GM12865 (cell line): ENCODE measurements at regions not wholly inside any gene's neighbourhood (a gene's known extent, or its start where the extent isn't known, plus 50 kb on each side); places are given as distances from the start of the nearest gene placed in this dataset.

Source experiments
- DNase-seq: peaks from one replicate; pipeline ENCODE4 v3.0.0; 2010; ENCODE audit warnings: low read depth
- H3K4me3 ChIP-seq: 2 replicates; pipeline ENCODE4 v1.5.1; 2011; ENCODE audit warnings: mild to moderate bottlenecking, low read depth, low read length, control low read depth
- TF ChIP-seq, protein P1 (sequence below): IDR thresholded peaks from 2 replicates; pipeline ENCODE4 v1.5.1; 2011; ENCODE audit warnings: low read length, control low read depth, low read depth, inconsistent platforms; ENCODE audit not compliant: insufficient read depth; ENCODE audit errors: missing control alignments

DNA sequence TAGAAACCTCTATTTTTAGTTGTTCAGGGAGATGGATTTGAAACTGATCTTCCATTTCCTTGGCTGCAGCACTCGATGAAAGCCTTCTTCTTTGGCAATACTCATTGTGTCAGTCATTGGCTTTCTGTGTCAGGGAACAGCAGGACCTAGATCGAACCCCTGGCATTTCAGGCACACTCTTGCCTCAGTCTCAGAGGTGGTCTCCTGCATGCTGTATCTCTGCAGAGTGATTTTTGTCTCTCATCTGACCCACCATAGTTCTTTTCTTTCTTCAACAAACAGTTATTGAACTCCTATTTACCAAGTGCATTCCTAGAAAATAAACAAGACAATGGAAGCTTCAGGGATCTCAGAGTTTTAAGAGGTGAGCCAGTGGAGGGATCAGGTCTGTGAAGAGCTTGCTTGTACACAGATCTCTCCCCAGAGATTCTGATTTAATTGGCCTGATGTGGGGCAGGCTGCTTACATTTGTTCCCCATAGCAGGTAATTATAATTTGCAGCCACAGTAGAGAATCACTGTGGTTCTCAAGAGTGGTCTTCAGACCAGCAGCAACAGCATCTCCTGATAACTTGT lies 473.1 kb upstream of the TCF4 start:
- TF ChIP-seq, protein P1, sequence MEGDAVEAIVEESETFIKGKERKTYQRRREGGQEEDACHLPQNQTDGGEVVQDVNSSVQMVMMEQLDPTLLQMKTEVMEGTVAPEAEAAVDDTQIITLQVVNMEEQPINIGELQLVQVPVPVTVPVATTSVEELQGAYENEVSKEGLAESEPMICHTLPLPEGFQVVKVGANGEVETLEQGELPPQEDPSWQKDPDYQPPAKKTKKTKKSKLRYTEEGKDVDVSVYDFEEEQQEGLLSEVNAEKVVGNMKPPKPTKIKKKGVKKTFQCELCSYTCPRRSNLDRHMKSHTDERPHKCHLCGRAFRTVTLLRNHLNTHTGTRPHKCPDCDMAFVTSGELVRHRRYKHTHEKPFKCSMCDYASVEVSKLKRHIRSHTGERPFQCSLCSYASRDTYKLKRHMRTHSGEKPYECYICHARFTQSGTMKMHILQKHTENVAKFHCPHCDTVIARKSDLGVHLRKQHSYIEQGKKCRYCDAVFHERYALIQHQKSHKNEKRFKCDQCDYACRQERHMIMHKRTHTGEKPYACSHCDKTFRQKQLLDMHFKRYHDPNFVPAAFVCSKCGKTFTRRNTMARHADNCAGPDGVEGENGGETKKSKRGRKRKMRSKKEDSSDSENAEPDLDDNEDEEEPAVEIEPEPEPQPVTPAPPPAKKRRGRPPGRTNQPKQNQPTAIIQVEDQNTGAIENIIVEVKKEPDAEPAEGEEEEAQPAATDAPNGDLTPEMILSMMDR, result no peak
- DNase-seq, result no peak
- no peak overlapping the region for H3K4me3 ChIP-seq

DNA sequence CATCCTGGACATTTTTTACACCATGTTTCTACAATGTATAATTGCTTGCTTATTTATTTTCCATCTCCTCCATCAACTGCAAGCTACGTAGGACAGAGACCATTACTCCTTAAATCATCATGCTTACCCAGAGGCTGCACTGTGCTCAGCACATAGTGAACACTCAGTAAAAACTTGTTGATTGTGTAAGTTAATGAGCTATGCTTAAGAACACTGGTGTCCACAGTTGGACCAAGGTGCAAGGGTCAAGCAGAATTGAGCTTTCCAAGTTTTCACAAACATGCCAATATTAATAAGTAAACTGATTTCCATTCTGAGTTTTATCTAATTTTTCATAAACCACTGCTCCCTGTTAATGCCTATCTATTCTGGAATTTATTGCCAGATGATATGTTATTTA lies 464.2 kb upstream of the TCF4 start:
- H3K4me3 ChIP-seq, result no peak overlapping the region
- TF ChIP-seq, protein P1, result no peak
- no peak for DNase-seq

DNA sequence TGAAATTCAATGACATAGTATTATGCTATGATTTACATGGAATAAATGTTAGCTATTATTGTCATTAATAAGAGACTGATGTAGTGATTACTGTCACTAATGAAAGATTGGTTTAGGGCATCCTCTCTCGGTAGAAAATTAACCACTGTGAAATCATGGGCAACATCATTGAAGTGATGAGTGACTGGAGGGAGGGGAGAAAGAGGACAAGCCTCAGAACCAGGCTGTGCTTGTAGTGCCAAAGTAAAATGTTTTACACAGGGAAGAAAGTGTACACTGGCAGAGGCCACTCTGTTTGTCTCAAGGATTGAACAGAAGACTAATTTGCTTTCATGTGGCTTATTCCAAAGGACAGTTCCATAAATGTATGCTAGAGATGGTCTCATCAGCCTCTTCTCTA lies 456.2 kb upstream of the TCF4 start:
- DNase-seq, result no peak
- TF ChIP-seq, protein P1, result no peak

DNA sequence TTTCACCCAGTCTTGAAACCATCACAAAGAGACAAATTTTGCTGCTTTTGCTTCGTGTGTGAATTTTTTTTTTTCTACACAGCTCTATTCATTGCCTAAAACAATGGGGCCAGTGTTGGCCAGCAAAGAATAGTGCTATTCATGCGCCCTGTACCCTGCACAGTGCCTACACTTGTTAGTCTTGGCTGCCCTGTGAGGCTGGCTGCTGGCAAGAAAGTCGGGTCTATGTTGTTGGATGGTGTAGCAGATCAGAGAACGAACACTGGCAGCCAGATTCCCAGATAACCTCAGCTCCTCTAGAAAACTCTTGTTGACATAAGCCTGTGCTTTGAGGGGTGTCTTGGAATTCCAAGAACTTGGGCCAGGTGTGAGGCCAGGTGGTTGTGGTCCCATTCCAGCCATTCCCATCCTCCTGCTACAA lies 455.7 kb upstream of the TCF4 start:
- no peak overlapping the region for H3K4me3 ChIP-seq
- DNase-seq, result no peak
- TF ChIP-seq, protein P1, result no peak

More for the DNA sequence above, 456.2 kb upstream of the TCF4 start:
- no peak overlapping the region for H3K4me3 ChIP-seq

DNA sequence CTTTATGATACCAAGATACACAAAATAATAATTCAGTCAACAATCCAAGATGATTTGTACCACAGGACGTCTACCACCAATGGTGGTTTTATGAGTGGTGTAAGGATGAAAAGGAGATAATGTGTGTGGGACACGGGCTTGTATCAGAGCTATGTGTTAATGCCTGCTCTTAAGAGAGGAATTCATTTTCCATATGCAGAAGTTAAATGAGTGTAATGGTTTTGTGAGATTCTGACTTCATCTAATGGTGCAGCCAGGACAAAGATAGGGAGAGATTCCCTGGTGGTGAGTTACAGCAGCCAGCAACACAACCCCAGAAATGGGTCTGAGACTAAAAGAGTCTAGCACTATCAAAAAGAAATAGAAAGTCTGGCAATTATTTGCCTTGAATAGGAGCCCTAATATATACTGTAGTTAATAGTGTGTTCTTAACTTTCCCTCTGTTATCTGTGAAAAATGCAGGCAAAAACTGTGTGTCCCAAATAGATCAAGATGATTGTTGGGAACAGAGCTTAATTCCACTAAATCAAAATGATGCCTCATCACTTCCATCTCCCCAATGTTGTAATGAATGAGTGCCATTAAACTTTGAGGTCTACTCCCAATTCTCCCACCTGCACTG lies 455.0 kb upstream of the TCF4 start:
- TF ChIP-seq, protein P1, result no peak
- no peak for DNase-seq
- H3K4me3 ChIP-seq, result no peak overlapping the region

DNA sequence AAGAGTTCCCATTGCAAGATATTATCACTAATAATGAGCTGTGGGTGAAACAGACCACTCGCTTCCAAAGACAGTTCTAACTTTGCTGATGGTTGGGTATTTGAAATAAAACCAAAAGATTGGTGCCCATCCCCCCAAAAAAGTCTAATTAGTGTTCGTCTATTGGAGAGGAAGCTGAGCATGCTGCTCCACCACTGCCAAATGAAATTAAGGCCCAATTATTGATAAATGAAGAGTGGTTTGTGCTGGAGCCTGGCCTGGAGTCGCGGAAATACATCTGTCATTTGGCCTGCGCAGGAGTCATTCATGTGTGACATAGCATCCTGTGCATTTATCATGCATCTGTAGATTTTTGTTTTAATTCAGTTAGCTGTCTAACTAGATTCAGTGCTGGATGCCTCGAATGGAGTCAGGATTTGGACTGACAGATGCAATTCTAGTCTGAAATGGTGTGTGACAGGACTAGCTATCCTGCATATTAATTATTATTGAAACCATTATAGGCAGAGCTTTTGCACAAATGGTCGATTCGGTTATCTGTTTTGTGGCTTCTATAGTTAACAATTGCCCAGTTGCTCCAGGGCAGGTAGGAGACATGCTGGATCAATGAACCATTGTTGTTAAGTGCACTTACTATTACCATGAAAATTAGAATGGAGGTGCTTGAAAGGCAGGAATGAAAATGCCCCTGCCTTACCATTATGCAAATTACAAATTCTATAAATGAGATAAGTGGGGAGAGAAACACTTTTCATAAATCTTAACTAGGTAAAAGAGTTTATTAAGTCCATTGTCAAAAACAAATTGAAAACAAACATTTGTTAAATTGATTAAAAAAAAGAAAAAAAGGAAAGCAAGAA lies 450.4 kb upstream of the TCF4 start:
- TF ChIP-seq, protein P1, result no peak
- no peak for DNase-seq
- no peak overlapping the region for H3K4me3 ChIP-seq

DNA sequence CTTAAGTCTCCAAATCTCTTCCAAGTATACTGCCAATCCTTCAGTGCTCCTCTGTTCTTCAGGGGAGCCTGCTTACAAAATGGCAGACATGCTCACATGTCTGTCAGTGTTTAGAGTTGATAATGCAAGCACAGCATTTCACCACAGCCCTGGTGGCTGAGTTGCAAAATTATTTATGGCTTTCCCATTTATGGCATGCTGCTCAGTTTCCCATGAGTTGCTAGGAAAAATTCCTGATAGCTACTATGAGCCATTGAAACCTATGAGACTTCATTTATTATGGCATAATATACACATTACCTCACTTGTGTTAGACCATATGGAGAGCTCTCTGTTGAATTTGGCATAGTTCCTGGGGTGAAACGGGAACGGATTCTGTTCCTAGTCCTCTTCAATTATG lies 448.7 kb upstream of the TCF4 start:
- TF ChIP-seq, protein P1, result no peak
- no peak for DNase-seq
- no peak overlapping the region for H3K4me3 ChIP-seq
